ENCODE measurements at regions not wholly inside any gene's neighbourhood (a gene's known extent, or its start where the extent isn't known, plus 50 kb on each side); places are given as distances from the start of the nearest gene placed in this dataset.
"Not testable (repeated sequence)": the region's sequence is repeated elsewhere in the genome, so short reads cannot be mapped to it uniquely, and the experiment has no call there.

DNA sequence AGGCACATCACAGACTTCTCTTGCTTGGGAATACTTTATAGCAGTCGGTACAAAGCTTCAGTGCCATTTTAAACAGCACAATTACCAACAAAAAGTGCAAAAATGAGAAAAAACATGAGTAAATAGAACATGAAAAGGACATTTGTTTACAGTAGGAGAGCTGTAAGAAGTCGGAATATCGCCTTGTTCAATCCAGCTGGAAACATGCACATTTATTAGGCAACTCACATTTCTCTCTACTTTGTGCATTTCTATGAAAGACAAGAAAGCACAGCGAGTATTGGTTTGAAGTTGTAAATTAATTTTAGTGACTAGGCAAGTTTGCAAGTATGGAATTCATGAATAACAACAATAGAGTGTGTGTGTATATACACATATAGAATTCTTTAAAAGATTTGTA is 484.7 kb downstream of the DACH1 start:
- FAIRE-seq (no peak), DNase-seq (ENCODE audit: low spot score) (no peak)

- no peak for DNase-seq (ENCODE audit: low spot score)
- no peak for FAIRE-seq
These were observed 486.8 kb downstream of the DACH1 start for GRCh38 chr13:71380191-71380590.

DNA sequence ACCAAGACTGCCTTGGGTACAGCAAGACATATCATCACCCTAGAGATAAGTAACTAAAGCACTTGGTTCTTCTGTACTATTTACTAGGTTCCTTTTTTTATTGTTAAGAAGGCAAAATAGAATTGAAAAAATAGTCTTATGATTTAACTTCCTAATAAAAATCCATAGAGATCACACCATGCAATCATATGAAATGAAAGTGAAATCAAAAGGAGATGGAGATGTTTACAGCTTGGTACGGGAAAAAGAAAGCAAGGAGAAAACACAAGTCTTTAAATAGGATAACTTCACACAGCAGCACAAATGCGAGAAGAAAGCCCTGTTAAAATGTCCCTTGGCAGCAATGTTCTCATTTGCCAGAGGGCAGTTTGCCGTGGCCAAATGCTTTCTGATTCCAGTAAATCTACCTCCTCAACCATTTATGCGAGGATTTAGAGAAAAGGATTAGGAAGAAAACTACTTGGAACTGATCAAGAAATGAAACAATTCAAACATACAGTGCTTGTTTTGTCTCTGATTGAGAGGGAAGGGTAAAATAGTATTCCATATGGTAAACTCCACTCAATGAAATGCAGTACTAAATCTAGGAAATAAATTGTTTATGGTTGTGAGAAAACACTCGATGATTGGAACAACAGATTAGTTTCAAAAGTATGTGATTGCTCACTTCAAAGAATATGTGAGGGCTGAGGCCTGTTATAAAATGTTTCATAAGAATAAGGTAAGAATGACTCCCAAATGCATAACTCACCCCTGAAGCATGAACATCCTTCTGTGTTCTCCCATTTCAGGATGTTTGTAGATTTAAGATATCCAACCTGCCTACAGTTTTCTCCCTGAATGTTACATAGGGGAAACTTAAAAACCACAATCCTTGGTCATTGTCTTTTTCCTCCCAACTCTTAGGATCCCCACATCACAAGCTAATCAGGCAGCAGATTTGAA is 487.8 kb downstream of the DACH1 start:
- no peak for FAIRE-seq

DNA sequence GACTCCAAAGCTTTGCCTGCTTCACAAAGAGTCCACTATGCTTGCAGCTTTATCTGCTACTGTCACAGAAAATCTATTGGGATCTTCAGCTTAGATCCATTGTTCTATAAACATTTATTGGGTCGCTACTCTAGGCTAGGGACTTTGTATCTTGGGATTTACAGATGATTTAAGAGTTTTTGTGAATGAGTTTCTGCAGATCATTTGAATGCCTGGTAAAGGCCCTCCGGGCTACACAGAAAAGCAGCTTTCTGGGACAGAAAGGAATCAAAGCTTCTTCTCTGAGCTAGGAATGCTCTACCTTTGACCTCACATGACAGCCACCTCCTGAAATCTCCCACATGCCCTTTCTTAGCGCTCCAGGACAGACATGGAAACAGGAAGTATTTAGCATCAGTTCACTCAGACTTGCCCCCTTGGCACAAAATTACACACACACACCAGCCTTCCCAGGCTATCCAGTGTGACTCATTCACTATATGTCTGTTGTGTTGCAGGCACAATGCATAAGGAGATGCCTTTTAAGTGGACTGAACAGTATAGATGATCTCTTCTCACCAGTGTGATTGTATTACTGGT is 492.4 kb downstream of the DACH1 start:
- no peak for DNase-seq (ENCODE audit: low spot score)
- no peak for FAIRE-seq

More for the DNA sequence above, 487.8 kb downstream of the DACH1 start:
- DNase-seq (ENCODE audit: low spot score) = no peak

DNA sequence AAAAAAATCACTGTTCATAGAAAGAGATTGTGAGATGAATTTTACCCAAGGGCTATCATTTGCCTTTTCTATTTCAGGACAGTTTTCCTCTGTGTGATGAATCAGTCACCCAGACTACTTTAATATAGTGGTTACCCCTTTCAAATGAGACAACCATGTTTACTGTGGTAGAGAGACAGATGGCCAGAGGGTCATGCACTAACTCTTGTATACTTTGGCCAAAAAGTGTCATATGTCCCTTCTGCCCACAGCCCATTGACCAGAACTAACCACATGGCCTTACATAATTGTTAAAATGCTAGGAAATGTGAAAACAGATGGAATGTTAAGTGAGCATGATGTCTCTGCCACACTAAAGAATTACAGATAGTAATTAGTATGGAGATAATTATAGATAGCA is 498.7 kb downstream of the DACH1 start:
- DNase-seq (ENCODE audit: low spot score) = no peak
- no peak for FAIRE-seq

DNA sequence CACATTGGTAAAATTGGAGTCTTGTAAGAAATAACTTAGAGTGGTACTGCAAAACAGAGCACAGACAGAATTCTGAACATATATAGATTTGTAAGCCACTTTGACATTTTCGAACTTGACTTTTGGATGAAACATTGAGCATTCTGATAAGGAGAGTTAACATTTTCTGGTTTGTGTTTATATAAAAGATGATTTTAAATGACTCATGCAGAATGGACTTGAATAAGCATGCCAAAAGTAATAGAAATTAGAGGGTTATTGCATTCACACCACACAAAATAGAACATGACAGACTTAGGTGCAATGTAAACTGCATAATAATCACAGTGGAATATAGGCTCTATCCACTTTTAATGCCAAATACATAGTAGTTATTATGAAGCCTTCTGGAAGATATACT is 507.0 kb downstream of the DACH1 start:
- no peak for FAIRE-seq
- DNase-seq (ENCODE audit: low spot score) = no peak

GRCh38 chr13:71359641-71360040 is 507.4 kb downstream of the DACH1 start:
- DNase-seq (ENCODE audit: low spot score) (no peak), FAIRE-seq (no peak)

DNA sequence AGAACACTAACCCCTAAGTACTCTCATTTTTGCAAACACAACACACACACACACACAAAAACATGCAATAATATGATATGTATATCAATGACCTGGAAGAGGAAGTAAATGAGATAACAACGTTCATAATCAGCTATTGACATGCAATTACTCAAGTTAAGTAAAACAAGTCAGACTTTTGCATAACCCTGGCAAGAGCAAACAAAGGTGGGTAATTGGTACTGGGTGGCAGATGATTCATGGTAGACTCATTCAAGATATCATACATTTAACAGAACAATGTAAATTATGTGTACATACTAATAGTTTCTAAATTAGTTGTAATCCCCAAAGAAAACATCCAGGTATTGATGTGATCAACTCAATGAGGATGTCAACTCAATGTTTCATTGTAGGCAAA is 508.8 kb downstream of the DACH1 start:
- DNase-seq (ENCODE audit: low spot score) (no peak), FAIRE-seq (no peak)

DNA sequence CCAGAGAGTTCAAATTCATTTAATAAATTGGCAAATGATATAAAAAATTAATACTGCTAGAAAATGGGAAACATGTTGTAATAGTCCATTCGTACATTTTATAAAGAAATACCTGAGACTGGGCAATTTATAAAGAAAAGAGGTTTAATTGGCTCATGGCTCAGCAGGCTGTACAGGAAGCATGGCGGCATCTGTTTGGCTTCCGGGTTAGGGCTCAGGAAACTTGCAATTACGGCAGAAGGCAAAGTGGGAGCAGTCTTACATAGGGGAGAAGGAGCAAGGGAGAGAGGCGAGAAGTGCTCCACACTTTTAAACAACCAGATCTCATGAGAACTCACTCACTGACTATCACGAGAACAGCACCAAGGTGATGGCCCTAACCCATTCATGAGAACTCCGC is 512.0 kb downstream of the DACH1 start:
- FAIRE-seq (no peak), DNase-seq (ENCODE audit: low spot score) (no peak)

- FAIRE-seq (no peak), DNase-seq (ENCODE audit: low spot score) (no peak)
These were observed 516.1 kb downstream of the DACH1 start for GRCh38 chr13:71350886-71351285.

DNA sequence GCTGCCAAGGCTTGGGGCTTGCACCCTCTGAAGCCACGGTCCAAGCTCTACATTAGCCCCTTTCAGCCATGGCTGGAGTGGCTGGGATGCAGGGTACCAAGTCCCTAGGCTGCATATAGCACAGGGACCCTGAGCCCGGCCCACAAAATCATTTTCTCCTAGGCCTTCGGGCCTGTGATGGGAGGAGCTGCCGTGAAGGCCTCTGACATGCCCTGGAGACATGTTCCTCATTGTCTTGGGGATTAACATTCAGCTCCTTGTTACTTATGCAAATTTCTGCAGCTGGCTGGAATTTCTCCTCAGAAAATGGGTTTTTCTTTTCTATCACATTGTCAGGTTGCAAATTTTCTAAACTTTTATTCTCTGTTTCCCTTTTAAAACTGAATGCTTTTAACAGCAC is 521.1 kb downstream of the DACH1 start:
- DNase-seq (ENCODE audit: low spot score); FAIRE-seq: not testable (repeated sequence)

GRCh38 chr13:71339736-71340135 is 527.3 kb downstream of the DACH1 start:
- no peak for DNase-seq (ENCODE audit: low spot score)
- no peak for FAIRE-seq

- FAIRE-seq = no peak
- no peak for DNase-seq (ENCODE audit: low spot score)
These were observed 528.0 kb downstream of the DACH1 start for GRCh38 chr13:71339005-71339404.

DNA sequence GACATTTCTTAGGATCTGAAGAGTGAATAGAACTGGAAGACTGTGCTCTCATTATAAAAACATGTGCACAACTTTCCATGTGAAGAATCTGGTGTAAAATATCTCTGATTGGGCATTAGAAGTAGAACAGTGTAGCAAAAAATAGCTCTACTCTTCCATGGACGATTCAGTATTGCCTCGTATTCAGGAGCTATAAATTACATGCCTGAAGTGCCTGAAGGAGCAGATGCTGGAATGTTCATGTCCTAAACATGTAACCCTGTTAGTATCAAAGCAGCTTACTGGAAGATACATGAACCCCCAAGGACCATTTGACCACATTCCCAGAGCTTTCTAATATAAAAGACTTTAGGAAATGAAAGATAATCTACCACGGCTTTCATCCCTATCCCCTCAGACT is 528.9 kb downstream of the DACH1 start:
- no peak for DNase-seq (ENCODE audit: low spot score)
- FAIRE-seq = no peak

- FAIRE-seq = no peak
These were observed 539.7 kb downstream of the DACH1 start for GRCh38 chr13:71327266-71327665.

DNA sequence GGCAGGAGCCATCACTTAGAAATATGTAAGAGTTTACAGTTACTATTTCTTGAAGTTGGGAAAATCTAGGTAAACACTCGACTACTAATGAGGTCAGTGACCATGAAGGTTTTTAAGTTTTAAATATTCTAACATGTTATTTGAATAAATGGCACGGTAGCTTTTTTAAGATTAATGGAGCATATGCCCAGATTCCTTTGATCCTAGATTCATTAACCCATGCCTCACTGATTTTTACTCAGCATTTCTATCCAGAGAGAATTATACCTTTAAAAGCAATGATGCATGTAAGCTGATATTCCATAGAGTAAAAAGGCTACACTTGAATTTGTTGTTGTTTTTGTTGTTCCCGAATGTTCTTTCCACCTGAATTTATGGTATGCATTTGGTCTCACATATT is 541.4 kb downstream of the DACH1 start:
- FAIRE-seq (no peak), DNase-seq (ENCODE audit: low spot score) (no peak)

More at GRCh38 chr13:71327266-71327665, 539.7 kb downstream of the DACH1 start:
- no peak for DNase-seq (ENCODE audit: low spot score)

DNA sequence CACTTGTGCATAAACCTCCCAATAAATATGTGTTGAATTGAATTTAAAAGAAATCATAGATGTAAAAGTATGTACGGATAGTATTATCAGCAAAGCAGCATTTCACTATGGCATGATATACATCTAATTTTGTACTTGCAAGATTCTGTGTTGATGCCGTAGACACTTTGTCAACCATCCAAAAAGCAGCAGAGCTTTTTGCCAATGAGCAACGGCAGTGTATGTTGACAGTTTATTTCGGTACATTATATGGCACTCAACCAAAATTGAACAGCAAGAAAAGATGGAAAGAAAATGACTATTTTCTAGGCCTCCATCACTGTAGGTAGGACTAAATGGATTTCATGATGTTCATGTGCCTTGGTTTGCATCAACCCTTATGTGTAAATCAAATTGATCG is 543.7 kb downstream of the DACH1 start:
- FAIRE-seq = no peak

DNA sequence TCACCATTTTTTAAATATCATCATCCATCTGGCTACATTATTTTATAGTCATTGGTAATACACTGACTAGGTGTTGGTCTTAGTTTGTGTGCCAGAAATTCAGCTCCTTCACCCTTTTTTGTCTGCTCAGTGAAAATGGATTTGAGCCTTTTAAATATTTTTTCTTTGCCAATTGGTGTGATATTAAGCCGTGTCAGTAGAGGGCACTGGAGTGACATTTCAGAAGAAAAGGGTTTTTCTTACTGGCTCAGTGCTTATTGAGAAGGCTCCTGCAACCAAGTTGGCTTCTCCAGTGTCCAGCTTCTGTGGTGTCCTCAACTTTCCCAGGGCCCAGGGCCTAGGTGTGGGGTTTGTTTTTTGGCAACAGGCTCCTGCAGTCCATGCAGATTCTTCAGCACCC is 546.6 kb downstream of the DACH1 start:
- DNase-seq (ENCODE audit: low spot score) (peak; percentile 4), FAIRE-seq (no peak)

More for the DNA sequence above, 543.7 kb downstream of the DACH1 start:
- DNase-seq (ENCODE audit: low spot score) = no peak

DNA sequence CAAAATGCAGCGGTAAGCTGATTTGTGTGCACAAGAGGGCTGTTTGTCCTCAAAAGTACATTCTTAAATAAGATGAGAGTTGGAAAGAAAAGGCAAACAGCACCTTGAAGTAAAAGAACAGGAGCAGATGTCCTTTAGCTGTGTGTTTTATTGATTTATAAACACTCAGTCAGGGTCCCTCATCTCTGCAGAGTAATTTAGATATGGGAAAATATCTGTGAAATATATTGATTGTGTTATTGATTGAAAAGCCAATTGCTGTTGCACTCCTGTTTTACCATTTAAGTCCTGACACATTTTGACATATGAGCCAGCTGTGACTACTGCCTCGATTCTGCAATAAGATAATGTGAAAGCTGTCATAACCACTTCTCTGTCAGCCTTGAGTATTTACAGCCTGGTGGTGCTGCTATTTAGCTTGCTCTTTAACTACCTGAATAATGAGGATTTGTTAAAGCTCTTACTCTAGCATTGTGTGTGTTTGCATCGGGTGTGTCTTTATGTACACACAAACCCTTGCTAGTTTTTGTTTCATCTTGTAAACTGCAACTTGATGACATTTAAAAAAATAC is 550.1 kb downstream of the DACH1 start:
- FAIRE-seq (no peak), DNase-seq (ENCODE audit: low spot score) (no peak)

- no peak for DNase-seq (ENCODE audit: low spot score)
- no peak for FAIRE-seq
These were observed 554.1 kb downstream of the DACH1 start for GRCh38 chr13:71312923-71313322.

GRCh38 chr13:71309905-71310304 is 557.1 kb downstream of the DACH1 start:
- DNase-seq (ENCODE audit: low spot score) (no peak), FAIRE-seq (no peak)

DNA sequence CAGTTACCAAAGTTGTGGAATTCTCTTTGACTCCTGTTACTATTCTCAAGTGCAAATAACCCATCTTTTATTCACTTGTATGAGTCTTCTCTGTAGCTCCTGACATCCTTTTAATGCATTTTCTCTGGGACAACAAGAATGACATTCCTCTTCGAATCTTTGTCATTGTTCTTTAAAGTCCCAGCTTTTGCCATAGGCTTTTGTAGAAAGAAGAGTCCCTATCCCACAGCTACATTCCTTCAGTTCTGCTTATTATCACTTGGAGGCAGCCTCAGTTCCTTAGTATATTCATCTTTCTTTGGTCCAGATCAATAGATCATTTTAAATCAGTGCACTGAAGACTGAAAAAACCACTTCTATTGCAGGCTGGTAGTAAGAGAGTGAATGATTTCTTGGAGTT is 560.2 kb downstream of the DACH1 start:
- no peak for DNase-seq (ENCODE audit: low spot score)
- FAIRE-seq = no peak

All from urothelium cell line (cell line).